ENCODE measurements at regions not wholly inside any gene's neighbourhood (a gene's known extent, or its start where the extent isn't known, plus 50 kb on each side); places are given as distances from the start of the nearest gene placed in this dataset.

GRCh38 chr5:172567843-172568242 is 73.2 kb upstream of the NEURL1B start:
- TF ChIP-seq POLR2A (IDR thresholded peaks at IDR 0.05) (no peak), CTCF (IDR thresholded peaks at IDR 0.05) (no peak)
